Astrocyte of the spinal cord (primary cell): ENCODE measurements at regions not wholly inside any gene's neighbourhood (a gene's known extent, or its start where the extent isn't known, plus 50 kb on each side); places are given as distances from the start of the nearest gene placed in this dataset.

Experiments
- DNase-seq: peaks from one replicate; pipeline ENCODE4 v3.0.0; 2011; ENCODE audit warnings: low read depth, low spot score
- H3K4me3 ChIP-seq: 2 replicates; pipeline ENCODE4 v1.5.1; 2011; ENCODE audit warnings: low read depth, mild to moderate bottlenecking, low read length, moderate library complexity
- CTCF ChIP-seq: IDR thresholded peaks from 2 replicates; pipeline ENCODE4 v1.5.1; 2012; ENCODE audit warnings: low read depth, mild to moderate bottlenecking, low read length, inconsistent platforms
- in situ Hi-C: cut with HindIII; loops from 2 replicates; pipeline ENCODE4 v1.10.0; 2017; ENCODE audit warnings: low sequenced_read_pairs

GRCh38 chr4:11342401-11342800 lies 86.3 kb downstream of the HS3ST1 start:
- in situ Hi-C loops, result no loop called here
- no peak for TF ChIP-seq CTCF
- DNase-seq, result no peak
- no peak overlapping the region for H3K4me3 ChIP-seq

GRCh38 chr4:11341337-11342043 lies 87.2 kb downstream of the HS3ST1 start:
- in situ Hi-C loops, result no loop called here
- no peak for TF ChIP-seq CTCF
- DNase-seq, result no peak
- no peak overlapping the region for H3K4me3 ChIP-seq

GRCh38 chr4:11338956-11339782 lies 89.5 kb downstream of the HS3ST1 start:
- in situ Hi-C loops, result no loop called here
- no peak for TF ChIP-seq CTCF
- no peak for DNase-seq
- H3K4me3 ChIP-seq, result no peak overlapping the region

GRCh38 chr4:11337287-11337686 lies 91.4 kb downstream of the HS3ST1 start:
- no peak overlapping the region for H3K4me3 ChIP-seq
- no peak for TF ChIP-seq CTCF
- no peak for DNase-seq
- in situ Hi-C loops, result no loop called here

- H3K4me3 ChIP-seq, result no peak overlapping the region
- DNase-seq, result no peak
- in situ Hi-C loops, result no loop called here
- no peak for TF ChIP-seq CTCF
Measured at GRCh38 chr4:11336435-11336834, 92.3 kb downstream of the HS3ST1 start.

GRCh38 chr4:11334887-11335286 lies 93.8 kb downstream of the HS3ST1 start:
- no peak overlapping the region for H3K4me3 ChIP-seq
- DNase-seq, result no peak
- in situ Hi-C loops, result no loop called here
- TF ChIP-seq CTCF, result no peak
